ENCODE measurements at regions not wholly inside any gene's neighbourhood (a gene's known extent, or its start where the extent isn't known, plus 50 kb on each side); places are given as distances from the start of the nearest gene placed in this dataset.

DNA sequence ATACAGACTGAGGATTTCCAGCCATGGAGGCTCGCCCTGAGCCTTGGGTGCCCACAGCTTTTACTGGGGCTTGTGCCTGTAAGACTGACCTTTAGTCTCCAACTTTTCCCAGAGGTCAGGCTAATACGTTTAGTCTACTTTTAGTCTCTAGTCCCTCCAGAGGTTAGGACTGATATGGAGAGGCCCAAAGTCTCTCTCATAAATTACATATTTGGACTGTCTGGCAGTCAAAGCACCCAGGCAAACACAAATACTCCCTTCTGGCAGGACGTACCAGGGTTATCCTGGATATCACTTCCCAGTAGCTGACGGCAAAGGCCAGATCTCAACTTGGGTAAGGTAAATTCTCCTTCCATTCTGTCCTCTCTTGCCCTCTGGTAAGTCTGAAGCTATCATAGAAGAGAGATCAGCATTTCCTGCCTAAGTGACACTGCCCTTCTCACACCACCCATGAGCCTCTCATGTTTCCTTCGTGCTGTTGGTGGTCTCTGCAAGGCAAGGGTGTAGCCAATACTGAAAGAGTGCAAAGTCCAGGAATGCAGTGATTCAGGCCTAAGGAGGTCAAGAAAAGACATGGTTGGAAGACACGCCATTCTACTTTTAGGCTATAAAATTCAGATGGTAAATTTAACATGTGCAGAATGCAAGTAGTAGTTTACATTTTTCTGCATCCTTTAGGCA lies 69.3 kb upstream of the NEDD4L start:
- Histone ChIP-seq H3K27ac (ENCODE audit: low read depth, low read length, poor library complexity, severe bottlenecking) (no peak overlapping the region), H3K4me3 (ENCODE audit: low read depth, low read length, poor library complexity, severe bottlenecking) (no peak overlapping the region), H3K4me1 (ENCODE audit: insufficient read depth, low read length, poor library complexity, severe bottlenecking) (no peaks in the 10 kb centered on the region), H3K9me3 (ENCODE audit: low read depth, low read length, poor library complexity, severe bottlenecking) (no peaks in the 10 kb centered on the region), H3K36me3 (ENCODE audit: insufficient read depth, low read length, poor library complexity, severe bottlenecking) (no peaks in the 10 kb centered on the region), H3K27me3 (replicated peaks; ENCODE audit: insufficient read depth, low read depth, low read length, poor library complexity) (no peaks in the 10 kb centered on the region)
- intact Hi-C loops (cut with micrococcal nuclease; ENCODE audit: unreplicated experiment), result no loop called here
- ChIA-PET CTCF (no interaction called here), POLR2A (ENCODE audit: low non-redundant PET) (no interaction called here)
- BruUV-seq (replicated peaks), result no TSS peak
- TF ChIP-seq, protein P1, sequence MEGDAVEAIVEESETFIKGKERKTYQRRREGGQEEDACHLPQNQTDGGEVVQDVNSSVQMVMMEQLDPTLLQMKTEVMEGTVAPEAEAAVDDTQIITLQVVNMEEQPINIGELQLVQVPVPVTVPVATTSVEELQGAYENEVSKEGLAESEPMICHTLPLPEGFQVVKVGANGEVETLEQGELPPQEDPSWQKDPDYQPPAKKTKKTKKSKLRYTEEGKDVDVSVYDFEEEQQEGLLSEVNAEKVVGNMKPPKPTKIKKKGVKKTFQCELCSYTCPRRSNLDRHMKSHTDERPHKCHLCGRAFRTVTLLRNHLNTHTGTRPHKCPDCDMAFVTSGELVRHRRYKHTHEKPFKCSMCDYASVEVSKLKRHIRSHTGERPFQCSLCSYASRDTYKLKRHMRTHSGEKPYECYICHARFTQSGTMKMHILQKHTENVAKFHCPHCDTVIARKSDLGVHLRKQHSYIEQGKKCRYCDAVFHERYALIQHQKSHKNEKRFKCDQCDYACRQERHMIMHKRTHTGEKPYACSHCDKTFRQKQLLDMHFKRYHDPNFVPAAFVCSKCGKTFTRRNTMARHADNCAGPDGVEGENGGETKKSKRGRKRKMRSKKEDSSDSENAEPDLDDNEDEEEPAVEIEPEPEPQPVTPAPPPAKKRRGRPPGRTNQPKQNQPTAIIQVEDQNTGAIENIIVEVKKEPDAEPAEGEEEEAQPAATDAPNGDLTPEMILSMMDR (conservative IDR thresholded peaks at IDR 0.05; ENCODE audit: low read depth, low read length), result no peak
- no peak for TF ChIP-seq EZH2 (IDR thresholded peaks at IDR 0.05; ENCODE audit: borderline replicate concordance, low read depth, low read length, poor library complexity, severe bottlenecking)
- no peak for DNase-seq (ENCODE audit: low spot score)

DNA sequence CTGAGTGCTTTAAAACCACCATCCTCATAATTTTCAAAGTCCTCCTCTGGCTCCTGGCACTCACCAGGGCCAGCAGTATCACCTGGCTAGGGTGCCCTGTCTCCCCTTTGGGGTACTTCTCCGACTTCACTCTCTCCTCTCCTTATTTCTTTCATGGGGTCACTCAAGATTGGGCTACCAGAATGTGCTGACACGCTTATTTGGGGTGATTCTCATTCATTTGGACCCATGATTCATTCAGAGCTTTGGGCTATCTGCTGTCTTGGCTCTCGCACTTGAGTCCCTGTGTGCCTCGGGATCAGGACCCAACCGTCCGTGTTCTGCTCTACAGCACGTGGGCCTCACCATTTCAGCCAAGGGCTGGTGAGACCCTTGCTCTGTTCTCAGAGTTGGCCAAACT lies 70.1 kb upstream of the NEDD4L start:
- no peaks in the 10 kb centered on the region for H3K27me3 ChIP-seq (replicated peaks; ENCODE audit: insufficient read depth, low read depth, low read length, poor library complexity)
- TF ChIP-seq EZH2 (IDR thresholded peaks at IDR 0.05; ENCODE audit: borderline replicate concordance, low read depth, low read length, poor library complexity, severe bottlenecking), result no peak
- TF ChIP-seq, protein P1 (conservative IDR thresholded peaks at IDR 0.05; ENCODE audit: low read depth, low read length), result no peak
- intact Hi-C loops (cut with micrococcal nuclease; ENCODE audit: unreplicated experiment), result no loop called here
- H3K27ac ChIP-seq (ENCODE audit: low read depth, low read length, poor library complexity, severe bottlenecking), result no peak overlapping the region
- H3K9me3 ChIP-seq (ENCODE audit: low read depth, low read length, poor library complexity, severe bottlenecking), result no peaks in the 10 kb centered on the region
- H3K4me3 ChIP-seq (ENCODE audit: low read depth, low read length, poor library complexity, severe bottlenecking), result no peak overlapping the region
- no peak for DNase-seq (ENCODE audit: low spot score)
- CTCF ChIA-PET, result no interaction called here
- POLR2A ChIA-PET (ENCODE audit: low non-redundant PET), result interaction anchor here (0.5 kb wide), 1 partner anchor 375 kb away, joined by 4 read pairs; no protein-coding TSS in a partner anchor
- H3K36me3 ChIP-seq (ENCODE audit: insufficient read depth, low read length, poor library complexity, severe bottlenecking), result no peaks in the 10 kb centered on the region
- H3K4me1 ChIP-seq (ENCODE audit: insufficient read depth, low read length, poor library complexity, severe bottlenecking), result no peaks in the 10 kb centered on the region
- BruUV-seq (replicated peaks), result no TSS peak

DNA sequence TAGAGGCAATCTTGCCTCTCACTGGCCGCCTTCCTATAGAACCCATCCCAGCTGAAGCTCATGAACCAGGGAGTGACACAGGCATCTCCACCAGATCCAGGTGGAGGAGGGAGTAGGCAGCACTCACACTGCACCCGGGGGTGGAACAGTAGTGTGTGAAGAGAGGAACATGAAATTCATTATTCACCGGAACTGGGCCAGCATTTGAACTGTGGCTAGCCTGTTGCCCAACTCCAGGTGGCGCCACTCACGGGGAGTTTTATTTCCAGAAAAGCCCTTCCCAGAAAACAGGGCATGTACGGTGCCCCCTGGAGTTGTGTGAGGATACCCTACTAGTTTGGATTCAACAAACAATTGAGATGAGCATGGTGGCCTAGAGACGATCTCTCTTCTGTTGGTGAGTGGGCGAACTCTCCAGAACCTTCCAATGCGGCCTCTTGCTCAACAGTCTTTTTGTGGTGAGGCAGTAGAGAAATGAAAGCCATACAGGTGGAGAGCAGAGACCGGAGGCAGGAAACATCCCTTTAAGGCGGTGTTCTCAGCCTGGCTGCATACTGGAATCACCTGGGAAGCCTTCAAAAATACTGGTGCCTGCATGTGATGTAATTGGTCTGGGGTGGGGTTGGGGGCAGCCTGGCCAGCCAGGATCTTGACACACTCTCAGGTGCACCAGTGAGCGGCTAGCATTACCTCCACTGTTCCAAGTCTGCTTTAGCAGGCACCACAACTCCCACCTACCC lies 73.5 kb upstream of the NEDD4L start:
- ChIA-PET POLR2A (ENCODE audit: low non-redundant PET) (no interaction called here), CTCF (no interaction called here)
- Histone ChIP-seq H3K4me1 (ENCODE audit: insufficient read depth, low read length, poor library complexity, severe bottlenecking) (no peaks in the 10 kb centered on the region), H3K4me3 (ENCODE audit: low read depth, low read length, poor library complexity, severe bottlenecking) (no peak overlapping the region), H3K36me3 (ENCODE audit: insufficient read depth, low read length, poor library complexity, severe bottlenecking) (no peaks in the 10 kb centered on the region), H3K9me3 (ENCODE audit: low read depth, low read length, poor library complexity, severe bottlenecking) (no peaks in the 10 kb centered on the region), H3K27me3 (replicated peaks; ENCODE audit: insufficient read depth, low read depth, low read length, poor library complexity) (no peaks in the 10 kb centered on the region), H3K27ac (ENCODE audit: low read depth, low read length, poor library complexity, severe bottlenecking) (no peak overlapping the region)
- TF ChIP-seq, protein P1 (conservative IDR thresholded peaks at IDR 0.05; ENCODE audit: low read depth, low read length), result peak; percentile 61
- no peak for TF ChIP-seq EZH2 (IDR thresholded peaks at IDR 0.05; ENCODE audit: borderline replicate concordance, low read depth, low read length, poor library complexity, severe bottlenecking)
- intact Hi-C loops (cut with micrococcal nuclease; ENCODE audit: unreplicated experiment), result no loop called here
- BruUV-seq (replicated peaks), result no TSS peak
- peak; percentile 45 for DNase-seq (ENCODE audit: low spot score)

All from A673 (cell line).